Gastrocnemius medialis (tissue), 4 donors: ENCODE measurements at regions not wholly inside any gene's neighbourhood (a gene's known extent, or its start where the extent isn't known, plus 50 kb on each side); places are given as distances from the start of the nearest gene placed in this dataset.

Experiments used
- ATAC-seq, 2 donors: fragments of 150-250 bp; one replicate each; pipeline ENCODE4 v1.9.1; 2016
- DNase-seq, 2 donors: peaks; one replicate each; pipeline ENCODE4 v3.0.0-alpha.2; 2019
- H3K27ac ChIP-seq, 4 donors: fragments of 200-600 bp; sonication (generic); 1 replicate in 1 of 4; 2 replicates in 3 of 4; pipeline ENCODE4 v1.5.1; 2016 to 2018; ENCODE audit warnings: mild to moderate bottlenecking in 2 of 4, moderate library complexity in 1 of 4
- H3K27me3 ChIP-seq, 3 donors: fragments of 200-600 bp; sonication (generic) in 2 of 3; 1 replicate in 1 of 3; 2 replicates in 2 of 3; pipeline versions ENCODE4 v1.5.1 to v1.6.0; 2016 to 2019; ENCODE audit warnings: mild to moderate bottlenecking in 1 of 3, moderate library complexity in 1 of 3
- H3K36me3 ChIP-seq, 2 donors: fragments of 200-600 bp; sonication (generic) in 1 of 2; one replicate each; pipeline ENCODE4 v1.5.1; 2017 to 2018
- H3K4me1 ChIP-seq, 2 donors: fragments of 200-600 bp; sonication (generic) in 1 of 2; one replicate each; pipeline ENCODE4 v1.5.1; 2016 to 2017; ENCODE audit warnings: mild to moderate bottlenecking in 2 of 2
- H3K4me3 ChIP-seq, 4 donors: fragments of 200-600 bp; sonication (generic) in 3 of 4; 1 replicate in 1 of 4; 2 replicates in 3 of 4; pipeline ENCODE4 v1.5.1; 2016 to 2019; ENCODE audit warnings: mild to moderate bottlenecking in 2 of 4
- H3K9me3 ChIP-seq, 3 donors: fragments of 200-600 bp; sonication (generic) in 2 of 3; 1 replicate in 1 of 3; 2 replicates in 2 of 3; pipeline ENCODE4 v1.5.1; 2016 to 2019
- CTCF ChIP-seq, 5 experiments: fragments of 450-650 bp in 3 of 5; fragments of 200-600 bp in 2 of 5; sonication (generic) in 2 of 5; IDR thresholded peaks in 4 of 5; conservative IDR thresholded peaks in 1 of 5; 1 replicate in 4 of 5; 2 replicates in 1 of 5; pipeline ENCODE4 v1.5.1; 2016 to 2019; ENCODE audit warnings: antibody characterized with exemption in 5 of 5, mild to moderate bottlenecking in 3 of 5, moderate library complexity in 3 of 5
- POLR2A ChIP-seq, 2 donors: fragments of 450-650 bp; IDR thresholded peaks; one replicate each; pipeline ENCODE4 v1.6.1; 2017; ENCODE audit warnings: antibody characterized with exemption in 2 of 2, mild to moderate bottlenecking in 2 of 2, moderate library complexity in 2 of 2
- in situ Hi-C, 4 donors: fragments of 200-750 bp; cut with MboI; loops; one replicate each; pipeline versions ENCODE4 v1.15.0 to v1.8.0; 2017; ENCODE audit warnings: low sequenced_read_pairs in 4 of 4
- intact Hi-C: fragments of 100-400 bp; cut with DNase I; formaldehyde crosslinking; loops from one replicate; pipeline ENCODE4 v1.15.1; 2023; ENCODE audit warnings: low total_unique reads

GRCh38 chr6:95804847-95805541 is 210.8 kb upstream of the FUT9 start:
- H3K36me3 ChIP-seq = no peaks in the 10 kb centered on the region
- no peak for ATAC-seq
- no peak overlapping the region for H3K27ac ChIP-seq
- no peak for TF ChIP-seq CTCF (IDR thresholded peaks at IDR 0.05 in 4 of 5, conservative IDR thresholded peaks at IDR 0.05 in 1 of 5)
- no peak for TF ChIP-seq POLR2A (IDR thresholded peaks at IDR 0.05)
- in situ Hi-C loops (no loop called here), intact Hi-C loops (no loop called here)
- H3K27me3 ChIP-seq = no peaks in the 10 kb centered on the region
- H3K4me3 ChIP-seq = no peak overlapping the region
- H3K4me1 ChIP-seq = no peaks in the 10 kb centered on the region
- no peak for DNase-seq
- H3K9me3 ChIP-seq = no peaks in the 10 kb centered on the region

- DNase-seq = no peak
- intact Hi-C loops = no loop called here
- Histone ChIP-seq H3K9me3 (no peaks in the 10 kb centered on the region), H3K36me3 (no peaks in the 10 kb centered on the region), H3K4me3 (no peak overlapping the region), H3K4me1 (no peaks in the 10 kb centered on the region), H3K27ac (no peak overlapping the region), H3K27me3 (no peaks in the 10 kb centered on the region)
- ATAC-seq = no peak
- TF ChIP-seq POLR2A (IDR thresholded peaks at IDR 0.05) = no peak
- TF ChIP-seq CTCF (IDR thresholded peaks at IDR 0.05 in 4 of 5, conservative IDR thresholded peaks at IDR 0.05 in 1 of 5) = no peak
- in situ Hi-C loops = no loop called here
Measured at GRCh38 chr6:95805699-95806098, 210.1 kb upstream of the FUT9 start.

- intact Hi-C loops = no loop called here
Measured at GRCh38 chr6:95815389-95816056, 200.3 kb upstream of the FUT9 start.

GRCh38 chr6:95819461-95819860 is 196.3 kb upstream of the FUT9 start:
- TF ChIP-seq CTCF (IDR thresholded peaks at IDR 0.05 in 4 of 5, conservative IDR thresholded peaks at IDR 0.05 in 1 of 5) = no peak
- no peak for TF ChIP-seq POLR2A (IDR thresholded peaks at IDR 0.05)
- H3K27ac ChIP-seq = no peak overlapping the region
- no peaks in the 10 kb centered on the region for H3K9me3 ChIP-seq
- DNase-seq = no peak
- H3K4me3 ChIP-seq = no peak overlapping the region
- no peaks in the 10 kb centered on the region for H3K4me1 ChIP-seq
- in situ Hi-C loops = no loop called here
- no peaks in the 10 kb centered on the region for H3K36me3 ChIP-seq
- no peaks in the 10 kb centered on the region for H3K27me3 ChIP-seq
- ATAC-seq = no peak
- intact Hi-C loops = no loop called here

More at GRCh38 chr6:95815389-95816056, 200.3 kb upstream of the FUT9 start:
- H3K27me3 ChIP-seq = no peaks in the 10 kb centered on the region
- no peak for DNase-seq
- in situ Hi-C loops = no loop called here
- no peak for ATAC-seq
- no peak overlapping the region for H3K27ac ChIP-seq
- no peaks in the 10 kb centered on the region for H3K36me3 ChIP-seq
- no peaks in the 10 kb centered on the region for H3K9me3 ChIP-seq
- TF ChIP-seq CTCF (IDR thresholded peaks at IDR 0.05 in 4 of 5, conservative IDR thresholded peaks at IDR 0.05 in 1 of 5) (no peak), POLR2A (IDR thresholded peaks at IDR 0.05) (no peak)
- no peak overlapping the region for H3K4me3 ChIP-seq
- no peaks in the 10 kb centered on the region for H3K4me1 ChIP-seq
